ENCODE measurements at regions not wholly inside any gene's neighbourhood (a gene's known extent, or its start where the extent isn't known, plus 50 kb on each side); places are given as distances from the start of the nearest gene placed in this dataset.

DNA sequence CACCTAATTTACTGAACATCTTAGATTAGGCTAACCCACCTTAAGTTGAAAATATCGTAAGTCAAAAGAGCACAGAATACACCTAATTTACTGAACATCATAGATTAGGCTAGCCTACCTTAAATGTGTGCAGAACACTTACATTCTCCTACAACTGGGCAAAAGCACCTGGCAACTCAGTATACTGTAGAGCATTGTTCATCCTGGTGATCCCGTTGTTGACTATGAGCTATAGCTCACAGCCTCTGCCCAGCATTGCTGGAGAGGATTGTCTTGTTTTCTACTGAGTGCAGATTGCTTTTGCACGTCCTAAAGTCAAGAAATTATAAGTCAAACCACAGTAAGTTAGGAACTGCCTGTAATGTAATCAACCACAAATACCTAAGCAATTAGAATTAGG, 531.8 kb upstream of the CDH6 start:
- H3K4me3 Mint-ChIP-seq (ENCODE audit: low read depth, unreplicated experiment), result no peak overlapping the region
- no peaks in the 10 kb centered on the region for H3K36me3 Mint-ChIP-seq (ENCODE audit: insufficient read depth, unreplicated experiment)
- H3K27me3 Mint-ChIP-seq (ENCODE audit: unreplicated experiment), result no peaks in the 10 kb centered on the region
- intact Hi-C loops (cut with micrococcal nuclease; ENCODE audit: unreplicated experiment), result no loop called here
- BruUV-seq (replicated peaks), result no TSS peak
- no peak for DNase-seq
- CTCF ChIA-PET, result no interaction called here
- no peaks in the 10 kb centered on the region for H3K4me1 Mint-ChIP-seq (ENCODE audit: low read depth, unreplicated experiment)
- TF ChIP-seq, protein P1, sequence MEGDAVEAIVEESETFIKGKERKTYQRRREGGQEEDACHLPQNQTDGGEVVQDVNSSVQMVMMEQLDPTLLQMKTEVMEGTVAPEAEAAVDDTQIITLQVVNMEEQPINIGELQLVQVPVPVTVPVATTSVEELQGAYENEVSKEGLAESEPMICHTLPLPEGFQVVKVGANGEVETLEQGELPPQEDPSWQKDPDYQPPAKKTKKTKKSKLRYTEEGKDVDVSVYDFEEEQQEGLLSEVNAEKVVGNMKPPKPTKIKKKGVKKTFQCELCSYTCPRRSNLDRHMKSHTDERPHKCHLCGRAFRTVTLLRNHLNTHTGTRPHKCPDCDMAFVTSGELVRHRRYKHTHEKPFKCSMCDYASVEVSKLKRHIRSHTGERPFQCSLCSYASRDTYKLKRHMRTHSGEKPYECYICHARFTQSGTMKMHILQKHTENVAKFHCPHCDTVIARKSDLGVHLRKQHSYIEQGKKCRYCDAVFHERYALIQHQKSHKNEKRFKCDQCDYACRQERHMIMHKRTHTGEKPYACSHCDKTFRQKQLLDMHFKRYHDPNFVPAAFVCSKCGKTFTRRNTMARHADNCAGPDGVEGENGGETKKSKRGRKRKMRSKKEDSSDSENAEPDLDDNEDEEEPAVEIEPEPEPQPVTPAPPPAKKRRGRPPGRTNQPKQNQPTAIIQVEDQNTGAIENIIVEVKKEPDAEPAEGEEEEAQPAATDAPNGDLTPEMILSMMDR (IDR thresholded peaks at IDR 0.05; ENCODE audit: unreplicated experiment), result no peak
- H3K9me3 Mint-ChIP-seq (ENCODE audit: low read depth, unreplicated experiment), result no peaks in the 10 kb centered on the region
- no peak overlapping the region for H3K27ac Mint-ChIP-seq (ENCODE audit: unreplicated experiment)

DNA sequence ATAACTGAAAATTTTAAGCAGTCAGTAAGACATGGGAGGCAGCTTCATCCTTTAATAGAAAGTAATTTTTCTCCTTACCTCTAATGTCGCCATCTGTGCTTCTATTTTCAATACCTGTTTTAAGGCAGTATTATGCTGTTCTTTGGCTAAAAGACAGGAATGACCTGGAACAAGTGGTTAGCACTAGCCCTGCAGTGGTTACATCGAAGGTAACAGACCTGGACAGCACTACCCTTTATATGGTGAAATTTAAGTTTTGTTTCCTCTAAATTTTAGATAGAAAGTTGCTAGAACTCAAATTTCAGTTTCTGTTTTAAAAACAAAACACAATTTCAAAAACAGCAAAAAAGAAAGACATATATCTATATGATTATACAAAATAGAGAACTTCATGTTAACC, 534.1 kb upstream of the CDH6 start:
- Mint-ChIP-seq H3K9me3 (ENCODE audit: low read depth, unreplicated experiment) (peaks cover 3% of the 10 kb centered on the region), H3K4me1 (ENCODE audit: low read depth, unreplicated experiment) (no peaks in the 10 kb centered on the region), H3K27ac (ENCODE audit: unreplicated experiment) (no peak overlapping the region), H3K27me3 (ENCODE audit: unreplicated experiment) (no peaks in the 10 kb centered on the region), H3K36me3 (ENCODE audit: insufficient read depth, unreplicated experiment) (no peaks in the 10 kb centered on the region), H3K4me3 (ENCODE audit: low read depth, unreplicated experiment) (no peak overlapping the region)
- intact Hi-C loops (cut with micrococcal nuclease; ENCODE audit: unreplicated experiment), result no loop called here
- no peak for DNase-seq
- BruUV-seq (replicated peaks), result no TSS peak
- TF ChIP-seq, protein P1 (IDR thresholded peaks at IDR 0.05; ENCODE audit: unreplicated experiment), result no peak
- CTCF ChIA-PET, result no interaction called here

DNA sequence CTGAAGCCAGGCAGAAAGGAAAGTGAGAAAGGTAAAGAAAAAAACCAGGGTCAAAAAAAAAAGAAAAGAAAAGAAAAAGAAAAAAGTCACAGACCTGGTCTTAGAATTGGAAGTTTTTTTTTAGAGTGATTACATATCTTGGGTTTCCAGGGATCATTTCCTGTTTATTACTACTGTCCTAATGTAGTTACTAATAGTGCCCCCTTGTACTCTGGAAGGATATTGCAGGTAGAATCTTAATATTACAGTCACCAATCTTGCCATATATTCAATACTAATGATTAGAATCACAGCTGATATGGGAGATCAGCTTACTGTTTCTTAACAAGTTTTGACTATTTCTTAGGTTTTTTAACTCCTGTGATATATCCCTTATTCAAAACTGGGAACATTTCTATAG, 543.2 kb upstream of the CDH6 start:
- CTCF ChIA-PET, result no interaction called here
- no peaks in the 10 kb centered on the region for H3K4me1 Mint-ChIP-seq (ENCODE audit: low read depth, unreplicated experiment)
- DNase-seq, result no peak
- no TSS peak for BruUV-seq (replicated peaks)
- TF ChIP-seq, protein P1 (IDR thresholded peaks at IDR 0.05; ENCODE audit: unreplicated experiment), result no peak
- H3K9me3 Mint-ChIP-seq (ENCODE audit: low read depth, unreplicated experiment), result peaks cover 4% of the 10 kb centered on the region
- H3K27me3 Mint-ChIP-seq (ENCODE audit: unreplicated experiment), result no peaks in the 10 kb centered on the region
- intact Hi-C loops (cut with micrococcal nuclease; ENCODE audit: unreplicated experiment), result no loop called here
- no peak overlapping the region for H3K4me3 Mint-ChIP-seq (ENCODE audit: low read depth, unreplicated experiment)
- no peaks in the 10 kb centered on the region for H3K36me3 Mint-ChIP-seq (ENCODE audit: insufficient read depth, unreplicated experiment)
- no peak overlapping the region for H3K27ac Mint-ChIP-seq (ENCODE audit: unreplicated experiment)

DNA sequence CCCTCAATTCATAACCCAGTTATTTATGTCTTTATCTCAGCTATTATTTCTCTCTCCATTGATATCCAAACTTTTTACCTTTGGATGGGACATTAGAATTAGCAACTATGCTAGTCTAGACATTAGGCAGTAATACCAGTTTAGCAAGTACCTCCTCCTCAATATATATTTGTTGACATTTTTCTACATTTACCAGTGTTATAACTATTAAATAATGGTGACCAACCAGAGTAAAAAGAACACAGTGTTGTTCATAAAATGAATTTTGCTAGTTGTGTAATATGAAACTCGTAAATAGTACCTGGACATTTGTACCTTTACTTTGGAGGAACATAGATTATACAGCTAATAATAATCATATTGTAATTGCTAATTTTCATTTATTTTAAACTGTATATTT, 554.6 kb upstream of the CDH6 start:
- peaks cover 17% of the 10 kb centered on the region for H3K9me3 Mint-ChIP-seq (ENCODE audit: low read depth, unreplicated experiment)

More for the DNA sequence above, 554.6 kb upstream of the CDH6 start:
- no TSS peak for BruUV-seq (replicated peaks)
- DNase-seq, result no peak
- CTCF ChIA-PET, result no interaction called here
- Mint-ChIP-seq H3K4me1 (ENCODE audit: low read depth, unreplicated experiment) (no peaks in the 10 kb centered on the region), H3K4me3 (ENCODE audit: low read depth, unreplicated experiment) (no peak overlapping the region), H3K36me3 (ENCODE audit: insufficient read depth, unreplicated experiment) (no peaks in the 10 kb centered on the region), H3K27ac (ENCODE audit: unreplicated experiment) (no peak overlapping the region), H3K27me3 (ENCODE audit: unreplicated experiment) (no peaks in the 10 kb centered on the region)
- intact Hi-C loops (cut with micrococcal nuclease; ENCODE audit: unreplicated experiment), result no loop called here
- TF ChIP-seq, protein P1 (IDR thresholded peaks at IDR 0.05; ENCODE audit: unreplicated experiment), result no peak
